ENCODE measurements at regions not wholly inside any gene's neighbourhood (a gene's known extent, or its start where the extent isn't known, plus 50 kb on each side); places are given as distances from the start of the nearest gene placed in this dataset.

- H3K4me3 ChIP-seq = no peak overlapping the region
- no peaks in the 10 kb centered on the region for H3K36me3 ChIP-seq (ENCODE audit: control insufficient read depth, insufficient read depth, low read length)
- ATAC-seq (peak; percentile 66), FAIRE-seq (no peak), DNase-seq (ENCODE audit: extremely low read depth in 1 of 4, low spot score in 3 of 4) (peak in 1 of 4 experiments; percentile 19)
- no peaks in the 10 kb centered on the region for H3K9me1 ChIP-seq (ENCODE audit: control insufficient read depth, insufficient read depth, low read length)
- 5% methylated on average over 4 of the region's 4 CpGs for WGBS (ENCODE audit: insufficient coverage, low coverage, missing lambda C conversion rate)
- H4K20me1 ChIP-seq (replicated peaks; ENCODE audit: control insufficient read depth, insufficient read depth, low read length) = no peaks in the 10 kb centered on the region
- peaks cover 4 to 5% of the 10 kb centered on the region in 2 experiments; a peak in 1 of 5 replicates for H3K4me1 ChIP-seq (replicated peaks in 1 of 2; ENCODE audit: control insufficient read depth in 2 of 2, insufficient read depth in 2 of 2, low read length in 2 of 2)
- TF ChIP-seq SMARCA5 (IDR thresholded peaks at IDR 0.05) = no peak
- TF ChIP-seq FOSL1 (tag; conservative IDR thresholded peaks at IDR 0.05) = 0 out of 2 replicates have a peak, but pooled peaks have one; percentile 29
- no peaks in the 10 kb centered on the region for H3K79me2 ChIP-seq (ENCODE audit: control insufficient read depth, insufficient read depth, low read length)
- H3K9ac ChIP-seq (ENCODE audit: insufficient read depth in 1 of 2, low read depth in 2 of 2, low read length in 2 of 2) = no peak overlapping the region
- H3K4me2 ChIP-seq (ENCODE audit: insufficient read depth, low read length) = no peak overlapping the region
- intact Hi-C loops (cut with micrococcal nuclease) = no loop called here
- ChIA-PET POLR2A (no interaction called here), CTCF (ENCODE audit: low intra/inter-chr PET ratio) (no interaction called here)
- H2AFZ ChIP-seq (ENCODE audit: low read depth, low read length) = peak overlapping the region; percentile 73
- H3K27me3 ChIP-seq (ENCODE audit: control insufficient read depth in 2 of 2, insufficient read depth in 2 of 2, low read length in 2 of 2) = no peaks in the 10 kb centered on the region
- no peak overlapping the region; the same call in 2 of the 3 replicates for H3K27ac ChIP-seq (ENCODE audit: extremely low read depth, low read depth, low read length)
- in situ Hi-C loops (cut with MboI) = no loop called here
- H3K9me3 ChIP-seq (replicated peaks; ENCODE audit: control insufficient read depth, insufficient read depth, low read depth, low read length) = peaks cover 1% of the 10 kb centered on the region; the same call in 1 of the 2 replicates
- no TSS peak for BruUV-seq (replicated peaks)
Measured at GRCh38 chr6:67666177-67666964, 968.7 kb upstream of the ADGRB3 start.

- Histone ChIP-seq H3K4me3 (no peak overlapping the region), H4K20me1 (replicated peaks; ENCODE audit: control insufficient read depth, insufficient read depth, low read length) (no peaks in the 10 kb centered on the region), H3K27me3 (ENCODE audit: control insufficient read depth in 2 of 2, insufficient read depth in 2 of 2, low read length in 2 of 2) (no peaks in the 10 kb centered on the region), H2AFZ (ENCODE audit: low read depth, low read length) (no peak overlapping the region), H3K9me1 (ENCODE audit: control insufficient read depth, insufficient read depth, low read length) (no peaks in the 10 kb centered on the region), H3K27ac (ENCODE audit: extremely low read depth, low read depth, low read length) (no peak overlapping the region), H3K9me3 (replicated peaks; ENCODE audit: control insufficient read depth, insufficient read depth, low read depth, low read length) (peaks cover 1% of the 10 kb centered on the region; the same call in 1 of the 2 replicates), H3K79me2 (ENCODE audit: control insufficient read depth, insufficient read depth, low read length) (no peaks in the 10 kb centered on the region), H3K4me1 (replicated peaks in 1 of 2; ENCODE audit: control insufficient read depth in 2 of 2, insufficient read depth in 2 of 2, low read length in 2 of 2) (peaks cover 4 to 5% of the 10 kb centered on the region in 2 experiments; a peak in 1 of 5 replicates), H3K4me2 (ENCODE audit: insufficient read depth, low read length) (no peak overlapping the region), H3K36me3 (ENCODE audit: control insufficient read depth, insufficient read depth, low read length) (no peaks in the 10 kb centered on the region), H3K9ac (ENCODE audit: insufficient read depth in 1 of 2, low read depth in 2 of 2, low read length in 2 of 2) (no peak overlapping the region)
- in situ Hi-C loops (cut with MboI) (no loop called here), intact Hi-C loops (cut with micrococcal nuclease) (no loop called here)
- FAIRE-seq = no peak
- WGBS (ENCODE audit: insufficient coverage, low coverage, missing lambda C conversion rate) = 32% methylated on average over 5 of the region's 5 CpGs
- DNase-seq (ENCODE audit: extremely low read depth in 1 of 4, low spot score in 3 of 4) = no peak
- CTCF ChIA-PET (ENCODE audit: low intra/inter-chr PET ratio) = no interaction called here
- BruUV-seq (replicated peaks) = no TSS peak
- POLR2A ChIA-PET = no interaction called here
- ATAC-seq = no peak
- TF ChIP-seq ESRRA (IDR thresholded peaks at IDR 0.05; ENCODE audit: borderline replicate concordance, low read depth) (no peak), ZNF134 (CRISPR knock-in tag; conservative IDR thresholded peaks at IDR 0.05) (no peak), ARID1B (IDR thresholded peaks at IDR 0.05) (peak; percentile 29; the same call in 1 of the 2 replicates), PKNOX1 (IDR thresholded peaks at IDR 0.05) (peak; percentile 78), TSHZ1 (CRISPR knock-in tag; IDR thresholded peaks at IDR 0.05) (no peak), ZNF639 (CRISPR knock-in tag; conservative IDR thresholded peaks at IDR 0.05 in 1 of 2, IDR thresholded peaks at IDR 0.05 in 1 of 2) (no peak), ZNF586 (CRISPR knock-in tag; conservative IDR thresholded peaks at IDR 0.05) (no peak)
Measured at GRCh38 chr6:67664942-67665341, 970.1 kb upstream of the ADGRB3 start.

Data from K562 (cell line).